ENCODE measurements at regions not wholly inside any gene's neighbourhood (a gene's known extent, or its start where the extent isn't known, plus 50 kb on each side); places are given as distances from the start of the nearest gene placed in this dataset.
A peak's percentile ranks its signal among the peaks of the same experiment; 100 is the strongest.

GRCh38 chr1:58902830-58903513, 119.1 kb upstream of the JUN start:
- Histone ChIP-seq H3K9me3 (ENCODE audit: insufficient read depth in 2 of 2, low read depth in 1 of 2, low read length in 1 of 2) (no peaks in the 10 kb centered on the region), H2BK15ac (ENCODE audit: low read length) (0 out of 2 replicates have a peak overlapping the region, but pooled peaks have one; percentile 6), H2BK12ac (ENCODE audit: low read depth, low read length) (peak overlapping the region; percentile 28; the same call in 1 of the 2 replicates), H3K4me2 (ENCODE audit: insufficient read depth in 1 of 2, low read depth in 2 of 2, low read length in 2 of 2) (peak overlapping the region; percentile 73 to 74), H3K4me1 (replicated peaks in 1 of 4; ENCODE audit: control insufficient read depth in 3 of 4, insufficient read depth in 4 of 4, low read length in 3 of 4) (peaks cover 0 to 6% (median under 1%) of the 10 kb centered on the region in 4 experiments; a peak in 2 of 7 replicates), H3K9ac (replicated peaks in 1 of 4; ENCODE audit: extremely low read depth in 1 of 4, low read depth in 3 of 4, low read length in 3 of 4) (peak overlapping the region in 1 of 4 experiments; percentile 26; a peak in 2 of 7 replicates), H3K27me3 (replicated peaks in 1 of 4; ENCODE audit: control insufficient read depth in 3 of 4, extremely low read depth in 1 of 4, insufficient read depth in 3 of 4, low read length in 3 of 4) (peaks cover 0 to 4% (median 0%) of the 10 kb centered on the region in 4 experiments; a peak in 2 of 7 replicates), H3K4me3 (ENCODE audit: extremely low read depth in 1 of 4, insufficient read depth in 2 of 4, low read depth in 3 of 4, low read length in 4 of 4) (peak overlapping the region; percentile 48 to 67 (median 48); a peak in 4 of 8 replicates), H3K4ac (replicated peaks; ENCODE audit: insufficient read length, low read depth, low read length) (no peak overlapping the region), H3K79me2 (ENCODE audit: control insufficient read depth in 1 of 2, insufficient read depth in 2 of 2, low read length in 2 of 2) (no peaks in the 10 kb centered on the region), H2AFZ (ENCODE audit: low read length) (peak overlapping the region; percentile 82), H3K23ac (ENCODE audit: insufficient read length) (no peak overlapping the region), H3K18ac (ENCODE audit: extremely low read depth, low read length) (no peak overlapping the region; the same call in 1 of the 2 replicates), H3K36me3 (ENCODE audit: control insufficient read depth in 2 of 4, insufficient read depth in 4 of 4, low read length in 3 of 4) (no peaks in the 10 kb centered on the region), H4K8ac (ENCODE audit: extremely low read depth, insufficient read depth, low read length) (no peak overlapping the region), H4K20me1 (replicated peaks in 1 of 2; ENCODE audit: control insufficient read depth in 1 of 2, insufficient read depth in 2 of 2, low read length in 2 of 2) (no peaks in the 10 kb centered on the region), H2BK20ac (ENCODE audit: low read length) (0 out of 2 replicates have a peak overlapping the region, but pooled peaks have one; percentile 3), H2BK5ac (ENCODE audit: low read depth, low read length) (no peak overlapping the region), H3K27ac (ENCODE audit: low read depth, low read length) (no peak overlapping the region), H3K79me1 (ENCODE audit: low read depth, low read length) (no peaks in the 10 kb centered on the region), H3K23me2 (ENCODE audit: low read depth, low read length) (peaks cover 2% of the 10 kb centered on the region; the same call in 1 of the 2 replicates), H3K56ac (replicated peaks; ENCODE audit: insufficient read length, low read depth, low read length) (no peak overlapping the region), H3K14ac (ENCODE audit: insufficient read length) (no peak overlapping the region), H4K5ac (ENCODE audit: insufficient read length, low read depth, low read length) (no peak overlapping the region), H4K91ac (replicated peaks; ENCODE audit: insufficient read length, low read length) (no peak overlapping the region), H2BK120ac (replicated peaks; ENCODE audit: low read depth, low read length) (no peak overlapping the region), H2AK5ac (ENCODE audit: low read depth, low read length) (no peak overlapping the region)
- ChIA-PET CTCF (ENCODE audit: partially characterized antibody) (interaction anchor here (0.6 to 1.3 kb wide), 5 partner anchors 25 to 195 kb away, joined by 3 read pairs; no protein-coding TSS in a partner anchor), POLR2A (ENCODE audit: partially characterized antibody) (interaction anchor here (0.6 to 1.1 kb wide), 2 partner anchors 18 to 104 kb away, joined by 3 read pairs; no protein-coding TSS in a partner anchor)
- no peak for FAIRE-seq
- no peak for TF ChIP-seq NRF1 (IDR thresholded peaks at IDR 0.05; ENCODE audit: low read depth, low read length)
- no peak for TF ChIP-seq GABPA (IDR thresholded peaks at IDR 0.05; ENCODE audit: borderline replicate concordance, insufficient read depth, low read length)
- no peak for TF ChIP-seq BCL11A (IDR thresholded peaks at IDR 0.05; ENCODE audit: low read depth in 2 of 2, low read length in 2 of 2)
- no peak for TF ChIP-seq ZNF274 (IDR thresholded peaks at IDR 0.05; ENCODE audit: borderline replicate concordance, extremely low read depth, low read length)
- no peak for TF ChIP-seq HDAC2 (IDR thresholded peaks at IDR 0.05; ENCODE audit: borderline replicate concordance in 1 of 2, low read depth in 2 of 2, low read length in 2 of 2)
- TF ChIP-seq TCF12 (IDR thresholded peaks at IDR 0.05; ENCODE audit: low read depth, low read length): no peak
- TF ChIP-seq BACH1 (IDR thresholded peaks at IDR 0.05; ENCODE audit: low read length): no peak
- TF ChIP-seq KDM5A (IDR thresholded peaks at IDR 0.05; ENCODE audit: low read length): no peak
- TF ChIP-seq BRCA1 (IDR thresholded peaks at IDR 0.05; ENCODE audit: low read depth, low read length): no peak
- no peak for TF ChIP-seq CHD1 (IDR thresholded peaks at IDR 0.05; ENCODE audit: low read depth, low read length)
- no peak for TF ChIP-seq RFX5 (IDR thresholded peaks at IDR 0.05; ENCODE audit: borderline replicate concordance, low read depth, low read length)
- DNase-seq (ENCODE audit: low read depth in 1 of 2, low spot score in 2 of 2): no peak
- WGBS, 2 experiments (ENCODE audit: extremely low coverage in 1 of 2, insufficient coverage in 1 of 2, insufficient read length in 1 of 2, insufficient replicate concordance in 2 of 2, low coverage in 1 of 2, low lambda C conversion rate in 2 of 2, missing lambda C conversion rate in 1 of 2): 63% methylated on average over 12 of the region's 12 CpGs; no CpG with 5 or more reads in 1 of the 2 experiments

All from H1 (cell line).